Stimulated activated CD4-positive, alpha-beta T cell treated with anti-CD3 and anti-CD28 coated beads, Interleukin-15, amount 100 ng/mL, for 1 hour (primary cell): ENCODE measurements at regions not wholly inside any gene's neighbourhood (a gene's known extent, or its start where the extent isn't known, plus 50 kb on each side); places are given as distances from the start of the nearest gene placed in this dataset.
"Not testable (repeated sequence)": the region's sequence is repeated elsewhere in the genome, so short reads cannot be mapped to it uniquely, and the experiment has no call there.

ENCODE experiments used
- DNase-seq, 2 donors: peaks; one replicate each; pipeline ENCODE4 v3.0.0-alpha.2; 2020; ENCODE audit warnings: low read depth in 1 of 2, low spot score in 1 of 2

GRCh38 chr18:51520676-51521180, 323.2 kb upstream of the MEX3C start:
- no peak for DNase-seq

DNA sequence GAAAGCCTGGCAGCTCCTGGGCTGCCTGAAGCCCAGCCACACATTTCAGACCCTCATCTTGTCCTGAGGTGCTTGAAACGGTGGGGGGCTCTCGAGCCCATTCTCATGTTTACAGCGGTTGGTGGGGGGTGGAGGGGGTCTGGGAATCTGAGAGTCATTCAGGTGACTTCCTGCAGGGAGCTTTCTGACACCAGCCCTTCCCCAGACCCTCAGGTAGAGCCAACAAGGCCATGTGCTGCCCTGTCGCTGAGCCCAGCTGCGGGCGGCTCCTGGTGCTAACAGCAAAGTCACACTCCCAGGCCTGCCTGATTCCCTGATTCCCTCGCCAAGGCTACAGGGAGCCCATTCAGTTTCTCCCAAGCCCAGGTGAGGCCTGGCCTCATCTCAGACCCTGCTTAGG, 324.9 kb upstream of the MEX3C start:
- no peak for DNase-seq

GRCh38 chr18:51522821-51523220, 325.3 kb upstream of the MEX3C start:
- no peak for DNase-seq

DNA sequence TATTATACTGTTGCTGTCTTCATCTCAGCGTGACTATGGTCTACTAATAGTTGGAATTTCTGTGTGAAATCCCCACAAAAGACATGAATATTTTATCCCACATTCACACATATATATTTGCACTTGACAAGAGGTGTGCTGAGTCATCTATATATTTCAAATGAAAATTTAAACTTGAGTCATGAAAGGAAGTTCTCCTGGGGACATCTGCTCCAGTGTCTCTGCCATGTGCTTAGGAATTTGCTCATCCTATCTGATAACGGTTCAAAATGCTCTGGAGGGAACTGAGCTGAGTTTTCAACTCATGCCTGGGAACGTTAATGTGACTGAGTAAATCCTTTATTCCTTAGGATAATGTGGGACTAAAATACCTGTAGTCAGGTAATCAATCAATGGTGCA, 326.2 kb upstream of the MEX3C start:
- DNase-seq: no peak

GRCh38 chr18:51525453-51526225, 328.2 kb upstream of the MEX3C start:
- no peak for DNase-seq

GRCh38 chr18:51527826-51528225, 330.3 kb upstream of the MEX3C start:
- no peak for DNase-seq

- DNase-seq: no peak
Measured at GRCh38 chr18:51531501-51531900, 334.0 kb upstream of the MEX3C start.

DNA sequence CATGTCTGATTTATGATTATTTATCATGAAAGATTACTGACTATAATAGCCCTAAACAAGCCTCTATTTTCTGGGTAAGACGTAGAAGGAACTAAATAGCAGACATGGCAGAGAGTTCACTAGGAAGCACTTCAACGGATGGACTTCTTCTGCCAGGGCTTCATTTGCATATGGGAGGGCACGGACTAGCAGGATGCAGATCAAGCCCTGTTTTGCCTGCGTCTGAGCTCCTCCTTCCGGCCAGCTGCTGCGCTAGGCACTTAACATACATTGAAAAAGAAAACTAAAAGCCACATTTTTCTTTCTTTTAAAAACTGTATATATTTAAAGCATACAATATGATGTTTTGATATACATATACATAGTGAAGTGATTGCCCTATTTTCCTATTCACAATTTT, 340.0 kb upstream of the MEX3C start:
- no peak for DNase-seq

- no peak for DNase-seq
Measured at GRCh38 chr18:51540562-51540961, 343.1 kb upstream of the MEX3C start.

GRCh38 chr18:51541230-51541629, 343.7 kb upstream of the MEX3C start:
- no peak for DNase-seq

- no peak for DNase-seq
Measured at GRCh38 chr18:51543658-51544155, 346.2 kb upstream of the MEX3C start.

DNA sequence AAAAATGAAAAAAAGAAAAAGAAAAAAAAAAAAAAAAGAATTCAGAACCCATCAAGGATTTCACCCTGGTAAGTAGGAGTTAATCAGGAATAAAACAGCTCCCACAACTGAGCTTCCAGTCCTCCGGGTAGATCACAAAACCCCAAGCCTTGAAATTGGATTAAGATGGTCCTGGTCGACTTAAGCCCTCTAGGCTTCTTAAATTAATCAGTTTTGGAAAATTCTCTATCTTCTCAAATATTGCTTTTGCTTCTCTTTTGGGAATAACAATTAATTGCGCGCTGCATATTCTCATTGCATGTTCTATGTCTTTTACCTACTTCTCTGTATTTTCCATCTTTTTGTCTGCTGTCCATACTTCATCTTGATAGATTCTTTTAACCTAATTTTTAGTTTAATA, 348.0 kb upstream of the MEX3C start:
- DNase-seq: no peak

DNA sequence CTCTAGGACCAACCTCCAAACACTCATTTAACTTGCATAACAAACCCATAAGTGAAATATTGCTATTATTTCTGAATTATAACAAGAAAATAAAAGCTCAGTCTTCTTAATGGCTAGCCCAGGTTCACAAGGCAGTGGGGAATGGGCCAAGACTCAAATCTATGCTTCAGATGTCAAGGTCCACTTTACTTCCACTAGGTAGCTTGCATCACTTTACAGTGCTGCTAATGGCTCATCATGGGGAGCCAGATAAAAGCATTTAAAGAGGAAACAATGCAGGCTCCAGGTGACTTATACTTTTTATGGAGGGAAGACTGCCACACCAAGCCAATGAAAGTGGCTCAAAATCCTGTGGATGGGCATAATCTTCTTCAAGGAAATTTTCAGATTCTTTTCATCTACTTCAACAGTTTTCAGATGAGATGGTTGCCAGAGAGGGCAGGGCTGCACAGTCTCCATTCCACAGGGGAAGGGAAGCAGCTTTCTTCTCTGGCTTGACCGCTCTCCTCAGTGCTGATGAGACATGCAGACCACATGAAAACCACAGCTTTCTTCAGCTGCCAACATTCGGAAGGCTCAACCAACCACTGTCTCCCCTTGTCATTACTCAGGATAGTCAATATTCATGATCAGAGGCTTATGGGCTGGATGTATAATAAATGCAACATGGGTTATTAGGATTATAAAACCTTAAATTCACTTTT, 361.9 kb upstream of the MEX3C start:
- DNase-seq: no peak

DNA sequence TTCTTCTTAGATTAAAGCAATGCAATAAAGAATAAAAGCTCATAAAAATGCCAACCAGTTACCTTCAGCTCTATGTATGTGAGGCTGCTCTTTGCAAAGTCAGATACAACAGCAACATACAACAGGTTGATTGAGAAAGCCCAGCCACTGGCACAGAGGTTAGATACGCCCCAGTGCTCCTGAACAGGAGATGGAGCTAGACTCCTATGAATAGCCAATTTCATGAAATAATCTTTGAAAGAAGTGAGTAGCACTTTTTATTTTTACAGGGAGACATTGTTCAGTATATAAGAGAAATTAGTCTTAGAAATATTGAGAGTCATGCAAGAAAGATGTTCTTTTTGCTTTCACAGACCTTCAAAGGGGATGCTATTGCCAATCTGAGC, 362.4 kb upstream of the MEX3C start:
- DNase-seq: no peak

DNA sequence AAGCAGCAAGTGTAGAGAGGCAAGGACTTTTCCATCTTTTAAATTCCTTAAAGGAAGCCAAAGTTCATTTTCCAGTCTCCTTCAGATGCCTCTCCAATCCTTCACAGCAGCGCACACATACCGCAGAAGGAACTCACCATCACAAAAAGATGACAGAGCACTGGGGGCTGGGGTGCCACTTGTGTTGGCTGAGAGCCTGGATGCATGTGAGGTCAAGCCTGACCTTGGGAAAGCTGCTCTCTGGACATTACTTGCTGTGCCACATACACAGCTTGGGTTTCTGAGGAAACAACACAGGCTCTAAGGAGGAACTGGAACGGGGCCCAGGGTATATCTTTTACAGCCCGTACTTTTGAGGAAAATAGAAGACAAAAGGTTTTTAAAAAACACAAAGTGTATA, 364.3 kb upstream of the MEX3C start:
- no peak for DNase-seq

DNA sequence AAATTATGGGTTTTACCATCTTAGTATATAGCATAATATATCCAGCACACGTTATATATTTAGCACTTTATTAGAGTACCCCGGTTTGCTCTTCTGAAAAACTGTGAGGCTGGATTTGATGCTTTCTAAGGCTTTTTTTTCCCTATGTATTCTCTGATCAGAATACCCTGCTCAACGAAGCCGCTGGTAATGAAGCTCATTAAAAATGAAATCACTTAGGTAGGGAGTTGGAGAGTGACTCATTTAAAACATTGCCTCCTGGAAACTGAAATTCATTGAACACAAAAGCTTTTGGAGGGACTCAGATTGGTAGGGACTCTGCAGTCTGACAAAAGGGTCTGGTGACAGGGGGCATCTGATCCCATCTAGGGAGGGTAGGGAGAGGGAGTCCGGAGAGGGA, 365.4 kb upstream of the MEX3C start:
- no peak for DNase-seq

- DNase-seq: no peak
Measured at GRCh38 chr18:51563396-51563795, 365.9 kb upstream of the MEX3C start.

GRCh38 chr18:51568151-51568550, 370.7 kb upstream of the MEX3C start:
- DNase-seq: no peak

DNA sequence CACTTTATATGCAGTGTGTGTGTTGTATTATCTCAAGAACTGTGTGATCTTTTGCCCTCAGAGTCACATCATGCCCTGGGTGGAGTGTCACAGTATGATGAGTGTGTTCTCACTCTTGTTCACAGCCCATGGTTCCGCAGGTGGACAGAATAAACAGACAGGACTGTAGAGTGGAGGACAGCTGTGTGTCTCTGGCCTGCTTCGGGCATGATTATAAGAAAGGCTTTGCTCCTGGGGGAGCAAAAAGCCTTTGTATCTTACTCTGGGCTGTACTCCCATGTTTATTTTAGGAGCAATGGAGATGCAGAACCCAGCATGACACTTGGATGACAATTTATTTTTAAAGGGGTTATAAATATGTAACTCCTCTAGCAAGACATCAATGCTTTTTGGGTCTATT, 371.7 kb upstream of the MEX3C start:
- no peak for DNase-seq

GRCh38 chr18:51569561-51569960, 372.1 kb upstream of the MEX3C start:
- no peak for DNase-seq

DNA sequence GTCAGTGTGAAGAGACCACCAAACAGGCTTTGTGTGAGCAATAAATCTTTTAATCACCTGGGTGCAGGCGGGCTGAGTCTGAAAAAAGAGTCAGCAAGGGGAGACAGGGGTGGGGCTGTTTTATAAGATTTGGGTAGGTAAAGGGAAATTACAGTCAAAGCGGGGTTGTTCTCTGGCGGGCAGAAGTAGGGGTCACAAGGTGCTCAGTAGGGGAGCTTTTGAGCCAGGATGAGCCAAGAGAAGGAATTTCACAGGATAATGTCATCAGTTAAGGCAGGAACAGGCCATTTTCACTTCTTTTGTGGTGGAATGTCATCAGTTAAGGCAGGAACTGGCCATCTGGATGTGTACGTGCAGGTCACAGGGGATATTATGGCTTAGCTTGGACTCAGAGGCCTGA, 372.6 kb upstream of the MEX3C start:
- DNase-seq: not testable (repeated sequence)

GRCh38 chr18:51573886-51574285, 376.4 kb upstream of the MEX3C start:
- not testable (repeated sequence) for DNase-seq
